Psoas muscle (tissue), 7 donors: ENCODE measurements at regions not wholly inside any gene's neighbourhood (a gene's known extent, or its start where the extent isn't known, plus 50 kb on each side); places are given as distances from the start of the nearest gene placed in this dataset.
"Not testable (repeated sequence)": the region's sequence is repeated elsewhere in the genome, so short reads cannot be mapped to it uniquely, and the experiment has no call there.

Source experiments
- ATAC-seq, 4 donors: fragments of 200-7000 bp; cut with Tn5 transposase; one replicate each; pipeline ENCODE4 v1.9.1; 2020; ENCODE audit warnings: moderate library complexity in 3 of 4, mild to moderate bottlenecking in 2 of 4
- DNase-seq, 2 donors: peaks; one replicate each; pipeline ENCODE4 v3.0.0-alpha.2; 2020
- H3K27ac ChIP-seq: fragments of 200-600 bp; one replicate; pipeline ENCODE4 v1.8.0; 2022
- H3K27me3 ChIP-seq, 3 donors: fragments of 200-600 bp in 1 of 3; one replicate each; pipeline versions ENCODE4 v1.6.1 to v1.8.0; 2013 to 2022; ENCODE audit warnings: low read length in 2 of 3, mild to moderate bottlenecking in 2 of 3, moderate library complexity in 1 of 3; ENCODE audit not compliant: insufficient read depth in 3 of 3
- H3K36me3 ChIP-seq, 2 donors: fragments of 200-600 bp in 1 of 2; one replicate each; pipeline versions ENCODE4 v1.6.1 to v1.8.0; 2013 to 2022; ENCODE audit warnings: low read depth in 1 of 2, mild to moderate bottlenecking in 1 of 2, moderate library complexity in 1 of 2; ENCODE audit not compliant: insufficient read depth in 1 of 2
- H3K4me1 ChIP-seq: fragments of 200-600 bp; one replicate; pipeline ENCODE4 v1.8.0; 2022
- H3K4me3 ChIP-seq: fragments of 200-600 bp; one replicate; pipeline ENCODE4 v1.8.0; 2022; ENCODE audit warnings: mild to moderate bottlenecking
- H3K9me3 ChIP-seq: fragments of 200-600 bp; one replicate; pipeline ENCODE4 v1.8.0; 2022
- WGBS, 3 donors: extraction: QIAGEN DNeasy Blood & Tissue Kit; methylation state at CpG; one replicate each; pipeline versions ENCODE4 v1.1.6 to v1.1.7; 2013; 5-methylcytosine and 5-hydroxymethylcytosine counted together
- intact Hi-C, 2 donors: fragments of 100-400 bp; cut with DNase I; formaldehyde crosslinking; loops; one replicate each; pipeline versions ENCODE4 v1.11.0 to v1.14.2; 2022
- TF ChIP-seq, protein P1 (sequence below): fragments of 200-600 bp; IDR thresholded peaks from one replicate; pipeline ENCODE4 v1.8.0; 2022; ENCODE audit warnings: antibody characterized with exemption
- donor health status: healthy with polysubstance abuse.
- donor health status: DM: no; HTN: no; CAD: no; lungs with moderate emphysema.
- donor health status: Bipolar disorder and iron deficiency.
- donor health status: healthy.
- donor health status: DM: yes; HTN: yes; CAD: no.
- donor health status: DM: no; HTN: no; CAD: no.
- donor health status: DM: yes; HTN: yes; CAD: no.

DNA sequence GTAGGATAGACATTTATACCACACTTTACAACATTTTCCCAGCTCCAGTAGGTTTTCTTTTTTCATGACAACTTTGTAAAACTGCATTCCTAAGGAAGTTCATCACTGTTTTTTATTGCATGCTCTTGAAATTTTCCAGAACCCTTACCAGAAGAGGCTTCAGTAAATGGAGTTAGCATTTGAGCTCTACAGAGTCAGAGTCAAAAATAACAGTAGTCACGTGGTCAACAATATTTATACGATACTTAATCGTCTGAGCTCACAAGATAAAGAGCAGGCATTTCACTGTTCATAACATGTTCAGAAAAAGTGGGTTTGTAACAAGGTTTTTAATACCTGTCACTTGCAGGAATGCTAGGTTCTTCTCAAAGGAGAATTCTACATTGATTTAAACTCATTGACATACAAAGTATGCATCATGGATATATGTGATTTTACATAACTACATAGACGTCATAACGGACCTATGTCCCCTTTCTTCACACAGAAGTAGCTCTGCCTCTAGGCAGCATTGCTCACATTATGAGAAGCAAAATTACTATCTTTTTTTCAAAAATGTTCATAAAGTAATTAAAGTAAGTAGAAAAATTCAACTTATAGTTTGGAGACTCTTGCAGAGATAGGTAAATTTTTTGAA lies 187.0 kb upstream of the COL3A1 start:
- DNase-seq (no peak), ATAC-seq (peak in 3 of 4 donors; percentile 40 to 62 (median 57))
- intact Hi-C loops, result loop anchor here in 1 of 2 donors (10.0 kb wide), 1 partner anchor 188 kb away; the partner anchor contains the start of gene COL3A1
- H3K36me3 ChIP-seq, result no peaks in the 10 kb centered on the region
- no peaks in the 10 kb centered on the region for H3K27me3 ChIP-seq
- TF ChIP-seq, protein P1, sequence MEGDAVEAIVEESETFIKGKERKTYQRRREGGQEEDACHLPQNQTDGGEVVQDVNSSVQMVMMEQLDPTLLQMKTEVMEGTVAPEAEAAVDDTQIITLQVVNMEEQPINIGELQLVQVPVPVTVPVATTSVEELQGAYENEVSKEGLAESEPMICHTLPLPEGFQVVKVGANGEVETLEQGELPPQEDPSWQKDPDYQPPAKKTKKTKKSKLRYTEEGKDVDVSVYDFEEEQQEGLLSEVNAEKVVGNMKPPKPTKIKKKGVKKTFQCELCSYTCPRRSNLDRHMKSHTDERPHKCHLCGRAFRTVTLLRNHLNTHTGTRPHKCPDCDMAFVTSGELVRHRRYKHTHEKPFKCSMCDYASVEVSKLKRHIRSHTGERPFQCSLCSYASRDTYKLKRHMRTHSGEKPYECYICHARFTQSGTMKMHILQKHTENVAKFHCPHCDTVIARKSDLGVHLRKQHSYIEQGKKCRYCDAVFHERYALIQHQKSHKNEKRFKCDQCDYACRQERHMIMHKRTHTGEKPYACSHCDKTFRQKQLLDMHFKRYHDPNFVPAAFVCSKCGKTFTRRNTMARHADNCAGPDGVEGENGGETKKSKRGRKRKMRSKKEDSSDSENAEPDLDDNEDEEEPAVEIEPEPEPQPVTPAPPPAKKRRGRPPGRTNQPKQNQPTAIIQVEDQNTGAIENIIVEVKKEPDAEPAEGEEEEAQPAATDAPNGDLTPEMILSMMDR, result no peak
- H3K4me3 ChIP-seq, result peak overlapping the region; percentile 16
- no peaks in the 10 kb centered on the region for H3K4me1 ChIP-seq
- WGBS, 3 donors, result 8 to 31% (median 19%) methylated on average over 5 of the region's 5 CpGs
- peak overlapping the region; percentile 64 for H3K27ac ChIP-seq
- H3K9me3 ChIP-seq, result no peaks in the 10 kb centered on the region

DNA sequence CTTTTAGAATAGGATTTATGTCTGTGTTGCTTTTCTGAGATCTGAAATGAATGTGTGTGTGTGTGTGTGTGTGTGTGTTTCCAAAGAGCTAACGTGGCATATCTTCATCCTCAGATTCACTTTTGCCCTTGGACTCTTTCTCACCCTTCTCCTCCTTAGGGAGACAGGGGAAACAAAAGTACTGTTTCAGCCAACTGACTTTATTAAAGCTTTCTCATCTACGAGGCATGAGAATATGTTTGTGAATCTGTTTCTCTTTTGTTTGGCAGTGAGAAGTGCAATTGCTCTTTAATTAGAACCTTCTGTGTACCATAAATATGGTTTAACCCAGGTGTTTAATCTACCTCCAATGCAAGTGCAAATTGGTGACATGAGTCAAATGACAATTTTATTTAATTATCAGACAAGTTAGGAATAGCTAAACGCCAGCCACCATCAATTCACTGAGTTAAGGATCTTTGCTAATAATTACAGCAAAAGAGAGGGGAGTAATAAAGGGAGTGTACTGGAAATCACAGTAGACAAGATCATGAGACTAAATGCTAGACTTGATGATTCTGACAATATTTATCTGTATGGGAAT lies 186.4 kb upstream of the COL3A1 start:
- intact Hi-C loops, result loop anchor here in 1 of 2 donors (10.0 kb wide), 1 partner anchor 187 kb away; the partner anchor contains the start of gene COL3A1
- no peaks in the 10 kb centered on the region for H3K36me3 ChIP-seq
- TF ChIP-seq, protein P1, result no peak
- H3K4me3 ChIP-seq, result peak overlapping the region; percentile 29
- no peaks in the 10 kb centered on the region for H3K27me3 ChIP-seq
- WGBS, 3 donors, result 12 to 20% (median 15%) methylated on average over 3 of the region's 3 CpGs
- H3K27ac ChIP-seq, result peak overlapping the region; percentile 54
- no peaks in the 10 kb centered on the region for H3K4me1 ChIP-seq
- H3K9me3 ChIP-seq, result no peaks in the 10 kb centered on the region
- no peak for DNase-seq
- ATAC-seq, result peak in 2 of 4 donors; percentile 52 to 70

DNA sequence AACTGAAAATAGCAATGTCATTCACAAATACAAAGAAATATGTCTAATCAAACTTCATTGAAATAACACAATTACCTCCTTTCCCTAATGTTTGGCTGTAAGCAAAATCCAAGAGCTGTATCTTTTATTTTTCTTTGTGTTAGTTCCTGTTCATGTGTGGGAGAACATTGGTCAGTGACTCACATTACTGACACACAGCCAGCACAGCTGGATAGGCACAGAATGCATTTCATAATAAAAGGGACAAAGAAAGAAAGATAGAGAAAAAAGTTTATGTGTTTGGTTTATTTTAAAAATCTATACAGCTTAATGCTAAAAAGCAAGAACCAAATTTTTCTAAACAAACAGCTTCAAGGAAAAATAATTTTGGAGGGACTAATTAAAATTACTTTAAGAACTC lies 185.6 kb upstream of the COL3A1 start:
- peak; percentile 54 to 66 for DNase-seq
- no peaks in the 10 kb centered on the region for H3K9me3 ChIP-seq
- no peaks in the 10 kb centered on the region for H3K27me3 ChIP-seq
- intact Hi-C loops, result loop anchor here in 1 of 2 donors (10.0 kb wide), 1 partner anchor 186 kb away; the partner anchor contains the start of gene COL3A1
- H3K4me1 ChIP-seq, result no peaks in the 10 kb centered on the region
- H3K27ac ChIP-seq, result peak overlapping the region; percentile 38
- peak in 3 of 4 donors; percentile 46 to 69 (median 59) for ATAC-seq
- TF ChIP-seq, protein P1, result no peak
- H3K4me3 ChIP-seq, result peak overlapping the region; percentile 29
- H3K36me3 ChIP-seq, result no peaks in the 10 kb centered on the region

DNA sequence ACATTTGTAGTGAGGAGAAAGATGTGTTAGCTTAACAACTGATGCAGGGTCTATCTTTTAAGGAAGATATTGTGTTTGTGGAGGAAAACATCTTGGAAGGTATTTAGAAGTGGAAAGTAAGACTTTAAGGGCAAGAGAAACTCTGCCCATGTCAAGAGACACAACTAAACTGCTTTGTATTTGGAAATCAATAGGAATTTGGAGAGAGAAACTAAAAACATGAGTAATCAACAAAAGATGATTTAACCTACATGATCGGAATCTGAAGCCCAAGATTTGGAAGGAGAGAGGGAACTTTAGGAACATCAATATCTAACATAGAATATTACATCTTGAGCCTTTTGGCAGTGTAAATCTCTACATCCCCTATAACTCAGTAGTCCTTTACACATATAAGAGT lies 184.2 kb upstream of the COL3A1 start:
- Histone ChIP-seq H3K27me3 (no peaks in the 10 kb centered on the region), H3K27ac (no peak overlapping the region), H3K9me3 (no peaks in the 10 kb centered on the region), H3K4me3 (no peak overlapping the region), H3K36me3 (no peaks in the 10 kb centered on the region), H3K4me1 (no peaks in the 10 kb centered on the region)
- TF ChIP-seq, protein P1, result no peak
- intact Hi-C loops, result loop anchor here in 1 of 2 donors (10.0 kb wide), 1 partner anchor 185 kb away; the partner anchor contains the start of gene COL3A1
- ATAC-seq (no peak), DNase-seq (no peak)
- 74 to 86% (median 80%) methylated on average over 1 of the region's 1 CpG for WGBS, 3 donors

DNA sequence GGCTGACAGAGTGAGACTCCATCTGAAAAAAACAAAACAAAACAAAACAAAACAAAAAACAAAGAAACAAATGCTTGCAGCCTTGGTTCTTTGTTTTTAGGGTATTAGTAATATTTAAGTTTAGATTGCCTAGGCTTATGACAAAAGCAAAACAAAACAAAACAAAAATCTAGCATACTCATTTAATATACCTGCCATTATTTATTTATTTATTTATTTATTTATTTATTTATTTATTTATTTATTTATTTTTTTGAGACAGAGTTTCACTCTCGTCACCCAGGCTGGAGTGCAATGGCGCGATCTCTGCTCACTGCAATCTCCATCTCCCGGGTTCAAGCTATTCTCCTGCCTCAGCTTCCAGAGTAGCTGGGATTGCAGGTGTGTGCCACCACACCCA lies 179.7 kb upstream of the COL3A1 start:
- H3K27me3 ChIP-seq, H3K36me3 ChIP-seq, H3K9me3 ChIP-seq, H3K4me1 ChIP-seq, intact Hi-C loops, H3K4me3 ChIP-seq, ATAC-seq, DNase-seq, H3K27ac ChIP-seq: not testable (repeated sequence)
- 98 to 100% (median 98%) methylated on average over 4 of the region's 4 CpGs for WGBS, 3 donors
